BLaER1 (cell line): ENCODE measurements at regions not wholly inside any gene's neighbourhood (a gene's known extent, or its start where the extent isn't known, plus 50 kb on each side); places are given as distances from the start of the nearest gene placed in this dataset.

Experiments used
- H3K27ac ChIP-seq: shearing (Covaris generic); formaldehyde crosslinking; 2 replicates; pipeline ENCODE4 v1.8.1; 2022
- H3K27me3 ChIP-seq: shearing (Covaris generic); formaldehyde crosslinking; 2 replicates; pipeline ENCODE4 v1.8.1; 2022
- H3K36me3 ChIP-seq: shearing (Covaris generic); formaldehyde crosslinking; 2 replicates; pipeline ENCODE4 v1.8.1; 2022
- H3K4me1 ChIP-seq: shearing (Covaris generic); formaldehyde crosslinking; 2 replicates; pipeline ENCODE4 v1.8.1; 2022
- H3K4me2 ChIP-seq: shearing (Covaris generic); formaldehyde crosslinking; 2 replicates; pipeline ENCODE4 v1.8.1; 2022
- H3K4me3 ChIP-seq: shearing (Covaris generic); formaldehyde crosslinking; 2 replicates; pipeline ENCODE4 v1.8.1; 2022
- H3K9ac ChIP-seq: shearing (Covaris generic); formaldehyde crosslinking; 2 replicates; pipeline ENCODE4 v1.8.1; 2022
- H3K9me3 ChIP-seq: shearing (Covaris generic); formaldehyde crosslinking; 2 replicates; pipeline ENCODE4 v1.8.1; 2022
- H4K20me1 ChIP-seq: shearing (Covaris generic); formaldehyde crosslinking; 2 replicates; pipeline ENCODE4 v1.8.1; 2022
- Cebpa-rat ChIP-seq: shearing (Covaris generic); IDR thresholded peaks from 2 replicates; pipeline ENCODE4 v1.8.1; 2022

DNA sequence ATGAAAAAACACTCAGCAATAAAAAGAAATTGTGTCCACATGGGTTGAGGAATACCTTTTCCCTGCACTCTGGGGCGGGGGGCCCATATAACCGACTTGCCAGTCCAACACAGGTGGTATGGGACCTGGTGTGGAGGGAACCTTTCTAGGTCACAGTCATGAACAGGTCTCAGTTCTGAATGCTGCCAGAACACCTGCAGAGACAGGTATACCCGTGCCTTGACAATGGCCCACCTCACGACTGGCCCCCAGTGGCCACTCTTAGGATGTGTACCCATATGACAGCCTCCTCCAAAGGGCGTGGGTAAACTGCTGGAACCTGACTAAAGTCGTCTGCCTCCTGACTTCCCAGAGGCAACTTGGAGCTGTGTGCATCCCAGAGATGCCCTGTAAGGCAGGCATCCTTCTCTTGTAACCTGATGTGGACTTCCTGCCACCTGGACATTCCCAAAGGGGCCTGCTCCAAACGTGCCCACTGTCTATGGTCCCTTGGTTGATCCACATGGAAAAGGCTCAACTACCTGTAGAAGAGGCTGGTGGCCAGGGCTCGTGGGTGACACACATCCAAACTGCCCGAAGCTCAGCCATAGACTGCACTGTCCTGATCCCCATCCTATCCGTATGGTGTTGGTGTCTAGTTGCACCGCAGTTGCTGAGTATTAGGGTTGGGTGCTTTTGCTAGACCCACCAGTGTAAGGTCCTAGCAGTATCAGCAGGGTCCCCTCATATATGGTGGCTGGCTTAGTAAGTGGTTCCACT, 859.3 kb downstream of the BRD1 start:
- H3K4me2 ChIP-seq = no peak overlapping the region
- H4K20me1 ChIP-seq = no peaks in the 10 kb centered on the region; the same call in 1 of the 2 replicates
- no peaks in the 10 kb centered on the region for H3K27me3 ChIP-seq
- no peak overlapping the region for H3K9ac ChIP-seq
- no peaks in the 10 kb centered on the region for H3K36me3 ChIP-seq
- H3K4me1 ChIP-seq = no peaks in the 10 kb centered on the region
- no peaks in the 10 kb centered on the region for H3K9me3 ChIP-seq
- no peak overlapping the region for H3K4me3 ChIP-seq
- no peak overlapping the region for H3K27ac ChIP-seq
- TF ChIP-seq Cebpa-rat = no peak

DNA sequence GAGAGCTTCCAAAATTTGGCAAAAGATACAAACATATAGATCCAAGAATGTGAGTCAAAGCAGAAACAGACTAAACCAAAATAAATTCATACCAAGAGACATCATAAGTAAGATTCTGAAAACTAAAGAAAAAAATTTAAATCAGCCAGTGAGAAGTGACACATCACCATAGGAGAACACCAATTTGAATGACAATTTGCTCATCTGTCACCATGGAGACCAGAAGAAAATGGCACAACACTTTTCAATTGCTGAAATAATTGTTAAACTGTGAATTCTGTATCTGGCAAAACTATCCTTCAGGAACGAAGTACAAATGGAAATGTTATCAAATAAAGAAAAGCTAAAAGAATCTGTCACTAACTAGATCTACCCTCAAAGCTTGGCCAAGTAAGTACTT, 864.3 kb downstream of the BRD1 start:
- Histone ChIP-seq H4K20me1 (no peaks in the 10 kb centered on the region), H3K4me1 (no peaks in the 10 kb centered on the region), H3K4me3 (no peak overlapping the region), H3K36me3 (no peaks in the 10 kb centered on the region), H3K27me3 (0 out of 2 replicates have a peak, but pooled peaks cover 2% of the 10 kb centered on the region), H3K9ac (no peak overlapping the region), H3K4me2 (no peak overlapping the region), H3K27ac (no peak overlapping the region), H3K9me3 (no peaks in the 10 kb centered on the region)
- no peak for TF ChIP-seq Cebpa-rat

DNA sequence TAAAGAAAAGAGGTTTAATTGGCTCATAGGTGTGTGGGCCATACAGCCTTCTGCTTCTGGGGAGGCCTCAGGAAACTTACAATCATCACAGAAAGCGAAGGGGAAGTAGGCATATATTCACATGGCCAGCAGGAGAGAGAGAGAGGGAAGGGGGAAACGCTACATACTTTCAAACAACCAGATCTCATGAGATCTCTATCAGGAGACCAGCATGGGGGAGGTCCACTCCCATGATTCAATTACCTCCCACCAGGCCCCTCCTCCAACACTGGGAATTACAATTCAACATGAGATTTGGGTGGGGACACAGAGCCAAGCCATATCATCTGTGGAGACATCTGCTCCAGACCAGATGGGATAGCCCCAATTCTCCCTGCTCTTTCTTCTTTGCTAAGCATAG, 866.0 kb downstream of the BRD1 start:
- no peaks in the 10 kb centered on the region for H3K9me3 ChIP-seq
- no peak for TF ChIP-seq Cebpa-rat
- no peak overlapping the region for H3K27ac ChIP-seq
- no peaks in the 10 kb centered on the region for H3K36me3 ChIP-seq
- no peak overlapping the region for H3K4me3 ChIP-seq
- H4K20me1 ChIP-seq = no peaks in the 10 kb centered on the region
- H3K4me2 ChIP-seq = no peak overlapping the region
- no peaks in the 10 kb centered on the region for H3K4me1 ChIP-seq
- 0 out of 2 replicates have a peak, but pooled peaks cover 7% of the 10 kb centered on the region for H3K27me3 ChIP-seq
- no peak overlapping the region for H3K9ac ChIP-seq

DNA sequence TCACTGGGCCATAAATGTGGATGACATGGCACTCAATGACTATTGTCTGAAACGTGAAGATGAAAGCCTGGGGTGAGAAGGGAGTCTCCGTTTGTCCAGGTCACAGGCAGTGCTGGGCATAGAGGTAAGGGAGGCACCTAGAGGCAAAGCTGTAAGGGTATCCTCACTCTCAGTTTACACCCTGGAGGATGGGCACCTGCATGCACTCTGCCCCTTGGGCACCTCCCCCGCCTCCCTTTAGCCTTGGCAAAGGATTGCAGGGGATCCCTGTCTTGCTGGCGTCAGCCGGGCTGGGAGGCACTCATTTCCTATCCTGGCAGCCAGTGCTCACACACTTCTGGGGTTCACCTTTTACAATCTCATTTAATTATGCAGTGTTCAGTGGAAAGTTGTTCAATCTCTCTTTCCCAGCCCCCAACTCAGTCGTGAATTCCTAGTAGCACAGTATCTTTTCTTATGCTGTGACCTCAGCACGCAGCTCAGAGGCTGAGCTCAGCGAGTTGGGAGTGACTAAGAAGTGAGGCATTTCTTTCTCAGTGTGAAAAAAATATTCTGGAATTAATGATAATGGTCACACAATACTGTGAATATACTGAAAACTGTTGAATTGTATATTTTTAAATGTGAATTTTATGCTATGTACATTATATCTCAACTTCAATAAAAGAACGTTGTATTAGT, 866.6 kb downstream of the BRD1 start:
- H3K4me1 ChIP-seq = no peaks in the 10 kb centered on the region
- H3K27me3 ChIP-seq = 0 out of 2 replicates have a peak, but pooled peaks cover 7% of the 10 kb centered on the region
- no peaks in the 10 kb centered on the region for H4K20me1 ChIP-seq
- no peaks in the 10 kb centered on the region for H3K9me3 ChIP-seq
- no peak for TF ChIP-seq Cebpa-rat
- no peaks in the 10 kb centered on the region for H3K36me3 ChIP-seq
- H3K27ac ChIP-seq = no peak overlapping the region
- no peak overlapping the region for H3K4me2 ChIP-seq
- H3K4me3 ChIP-seq = no peak overlapping the region
- no peak overlapping the region for H3K9ac ChIP-seq

DNA sequence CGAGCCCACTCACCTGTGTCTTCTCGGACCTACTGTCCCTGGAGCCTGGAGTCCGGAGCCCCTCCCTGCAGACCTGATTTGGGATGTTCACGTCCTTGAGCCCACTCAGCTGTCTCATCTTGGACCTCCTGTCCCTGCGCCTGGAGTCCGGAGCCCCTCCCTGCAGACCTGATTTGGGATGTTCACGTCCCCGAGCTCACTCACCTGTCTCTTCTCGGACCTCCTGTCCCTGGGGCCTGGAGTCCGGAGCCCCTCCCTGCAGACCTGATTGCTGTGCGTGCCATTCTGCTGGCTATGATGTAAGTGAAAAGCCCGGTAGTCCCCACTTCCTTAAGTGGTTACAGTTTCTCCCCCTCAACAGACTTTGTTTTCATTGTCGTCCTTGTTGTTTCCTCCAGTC, 867.1 kb downstream of the BRD1 start:
- Histone ChIP-seq H3K27ac (no peak overlapping the region), H3K4me1 (no peaks in the 10 kb centered on the region), H3K4me3 (no peak overlapping the region), H3K9ac (no peak overlapping the region), H3K36me3 (no peaks in the 10 kb centered on the region), H3K4me2 (no peak overlapping the region), H3K9me3 (no peaks in the 10 kb centered on the region), H4K20me1 (peaks cover 4% of the 10 kb centered on the region; the same call in 1 of the 2 replicates), H3K27me3 (0 out of 2 replicates have a peak, but pooled peaks cover 7% of the 10 kb centered on the region)
- no peak for TF ChIP-seq Cebpa-rat

DNA sequence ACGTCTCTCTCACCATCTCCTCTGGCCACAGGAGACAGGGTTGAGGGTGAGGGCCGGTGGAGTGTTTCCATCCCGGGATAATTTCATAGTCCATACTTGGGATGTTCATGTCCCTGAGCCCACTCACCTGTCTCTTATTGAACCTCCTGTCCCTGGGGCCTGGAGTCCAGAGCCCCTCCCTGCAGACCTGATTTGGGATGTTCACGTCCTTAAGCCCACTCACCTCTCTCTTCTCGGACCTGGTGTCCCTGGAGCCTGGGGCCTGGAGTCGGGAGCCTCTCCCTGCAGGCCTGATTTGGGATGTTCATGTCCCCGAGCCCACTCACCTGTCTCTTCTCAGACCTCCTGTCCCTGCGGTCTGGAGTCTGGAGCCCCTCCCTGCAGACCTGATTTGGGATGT, 868.2 kb downstream of the BRD1 start:
- Histone ChIP-seq H3K27me3 (0 out of 2 replicates have a peak, but pooled peaks cover 8% of the 10 kb centered on the region), H4K20me1 (peaks cover 15% of the 10 kb centered on the region), H3K4me1 (no peaks in the 10 kb centered on the region), H3K9ac (no peak overlapping the region), H3K4me2 (no peak overlapping the region), H3K36me3 (no peaks in the 10 kb centered on the region), H3K4me3 (no peak overlapping the region), H3K9me3 (no peaks in the 10 kb centered on the region), H3K27ac (no peak overlapping the region)
- TF ChIP-seq Cebpa-rat = no peak

DNA sequence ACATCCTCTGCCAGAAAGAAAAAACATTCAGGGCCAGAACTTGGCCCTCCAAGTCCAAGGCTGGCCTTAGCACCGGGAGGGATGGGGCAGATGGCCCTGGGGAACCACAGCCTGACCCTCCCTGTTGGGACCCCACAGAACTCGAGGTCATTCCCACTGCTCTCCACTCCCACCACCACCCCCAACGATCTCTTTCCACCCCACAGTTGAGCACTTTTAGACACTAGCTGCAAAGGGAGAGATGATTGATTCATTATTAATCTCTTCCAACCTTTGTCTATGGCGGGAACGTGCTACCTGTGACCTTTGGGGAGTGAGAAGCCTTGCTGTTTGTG, 869.7 kb downstream of the BRD1 start:
- no peak for TF ChIP-seq Cebpa-rat
- H3K36me3 ChIP-seq = no peaks in the 10 kb centered on the region
- no peaks in the 10 kb centered on the region for H3K4me1 ChIP-seq
- H4K20me1 ChIP-seq = peaks cover 26% of the 10 kb centered on the region
- H3K4me2 ChIP-seq = no peak overlapping the region
- H3K9ac ChIP-seq = no peak overlapping the region
- H3K27me3 ChIP-seq = peaks cover 20% of the 10 kb centered on the region
- no peak overlapping the region for H3K4me3 ChIP-seq
- no peak overlapping the region for H3K27ac ChIP-seq
- no peaks in the 10 kb centered on the region for H3K9me3 ChIP-seq

DNA sequence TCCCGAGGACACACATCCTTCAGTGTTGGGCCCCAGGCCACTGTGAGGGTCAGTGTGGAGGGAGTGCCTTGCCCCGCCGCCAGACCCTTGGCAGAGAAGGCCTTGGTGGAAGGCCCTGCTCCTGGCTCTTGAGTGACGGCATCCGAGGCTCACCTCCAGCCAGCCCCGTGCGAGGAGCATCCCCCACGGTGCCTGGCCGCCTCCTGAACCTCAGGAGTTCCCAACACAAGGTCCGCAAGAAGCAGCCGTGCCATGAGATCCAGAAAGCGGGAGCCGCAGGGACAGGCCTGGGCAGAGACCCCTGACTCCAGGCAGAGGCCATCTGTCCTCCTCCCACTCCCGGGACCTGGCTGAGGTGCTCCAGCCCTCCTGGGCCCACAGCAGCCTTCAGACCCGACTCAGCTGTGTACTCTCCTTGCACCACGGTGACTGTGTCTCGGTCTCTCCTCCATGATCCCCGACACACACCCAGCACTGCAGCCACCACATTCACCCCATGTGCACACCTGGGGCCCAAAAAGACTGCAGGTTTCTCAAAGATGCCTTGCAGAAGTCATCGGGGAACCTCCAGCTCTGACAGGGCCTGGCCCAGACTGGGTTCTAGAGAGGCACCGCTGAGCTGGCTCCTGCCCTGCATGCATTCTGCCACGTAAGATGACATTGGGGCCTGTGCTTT, 870.2 kb downstream of the BRD1 start:
- Histone ChIP-seq H3K27ac (no peak overlapping the region), H4K20me1 (peaks cover 31% of the 10 kb centered on the region), H3K9ac (no peak overlapping the region), H3K4me2 (no peak overlapping the region), H3K27me3 (peaks cover 25% of the 10 kb centered on the region), H3K4me3 (no peak overlapping the region), H3K4me1 (no peaks in the 10 kb centered on the region), H3K9me3 (no peaks in the 10 kb centered on the region), H3K36me3 (no peaks in the 10 kb centered on the region)
- no peak for TF ChIP-seq Cebpa-rat

DNA sequence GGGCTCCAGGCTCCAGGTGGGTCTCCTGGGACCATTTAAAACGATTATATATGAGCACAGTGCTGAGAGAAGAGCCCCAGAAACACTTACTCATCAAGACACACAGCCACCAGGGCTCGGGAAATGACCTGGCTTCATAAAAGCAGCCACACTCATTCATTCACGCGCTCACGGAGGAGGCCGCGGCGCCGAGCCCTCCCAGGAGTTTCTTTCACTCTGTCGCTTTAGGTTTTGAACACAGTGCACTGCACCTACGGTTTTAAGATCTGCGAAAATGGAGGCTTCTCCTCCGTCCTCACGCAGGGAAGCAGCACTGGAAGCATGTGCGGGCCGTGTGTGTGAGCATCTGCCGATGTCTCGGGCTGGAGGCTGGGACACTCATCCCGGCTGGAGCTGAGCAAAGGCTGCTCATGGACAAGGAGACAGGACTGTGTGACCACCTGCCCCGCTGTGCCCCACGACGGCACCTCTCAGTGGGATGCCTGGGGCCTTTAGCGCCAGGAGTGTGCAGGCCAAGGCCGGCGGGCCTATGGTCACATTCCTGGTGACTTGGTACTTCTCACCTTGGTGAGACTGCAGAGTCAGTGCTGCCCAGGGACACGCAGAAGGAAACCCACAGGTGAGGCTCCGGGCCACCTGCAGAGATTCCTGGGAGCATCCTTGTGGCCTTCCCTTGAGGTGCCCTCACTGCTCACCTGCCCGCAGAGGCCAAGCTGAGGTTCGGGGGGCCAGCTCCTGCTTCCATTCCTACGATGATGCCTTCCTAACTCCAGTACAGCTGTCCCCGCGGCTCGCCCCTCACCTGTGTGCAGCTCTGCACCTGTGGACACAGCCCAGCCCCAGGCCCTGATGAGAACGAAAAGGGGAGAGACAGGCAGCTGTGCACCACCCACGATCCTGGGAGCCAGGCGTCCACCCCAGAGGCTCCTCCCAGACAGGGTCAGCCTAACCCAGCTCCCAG, 872.0 kb downstream of the BRD1 start:
- Histone ChIP-seq H3K4me2 (no peak overlapping the region), H3K4me1 (0 out of 2 replicates have a peak, but pooled peaks cover under 1% of the 10 kb centered on the region), H3K36me3 (no peaks in the 10 kb centered on the region), H3K27me3 (peaks cover 43% of the 10 kb centered on the region), H3K9ac (no peak overlapping the region), H3K9me3 (no peaks in the 10 kb centered on the region), H4K20me1 (peaks cover 49% of the 10 kb centered on the region), H3K27ac (no peak overlapping the region), H3K4me3 (no peak overlapping the region)
- no peak for TF ChIP-seq Cebpa-rat
